ENCODE measurements at regions not wholly inside any gene's neighbourhood (a gene's known extent, or its start where the extent isn't known, plus 50 kb on each side); places are given as distances from the start of the nearest gene placed in this dataset.

DNA sequence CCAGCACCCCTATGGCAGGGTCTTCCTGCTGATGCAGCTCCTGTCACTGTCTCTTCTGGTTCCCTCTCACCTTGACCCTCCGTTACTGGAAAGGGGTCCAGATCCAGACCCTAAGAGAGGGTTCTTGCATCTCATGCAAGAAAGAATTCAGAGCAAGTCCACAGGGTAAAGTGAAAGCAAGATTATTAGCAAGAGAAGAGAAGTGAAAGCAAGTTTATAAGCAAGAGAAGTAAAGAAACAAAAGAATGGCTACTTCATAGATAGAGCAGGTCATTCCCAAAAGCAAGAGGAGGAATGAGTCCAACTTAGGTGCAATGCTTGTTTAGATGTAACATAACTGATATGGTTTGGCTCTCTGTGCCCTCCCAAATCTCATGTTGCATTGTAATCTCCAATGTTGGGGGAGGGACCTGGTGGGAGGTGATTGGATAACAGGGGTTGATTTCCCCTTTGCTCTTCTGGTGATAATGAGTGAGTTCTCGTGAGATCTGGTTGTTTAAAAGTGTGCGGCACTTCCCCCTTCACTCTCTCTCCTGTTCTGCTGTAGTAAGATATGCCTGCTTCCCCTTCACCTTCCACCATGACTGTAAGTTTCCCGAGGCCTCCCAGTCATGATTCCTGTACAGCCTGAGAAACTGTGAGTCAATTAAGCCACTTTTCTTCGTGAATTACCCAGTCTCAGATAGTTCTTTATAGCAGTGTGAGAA is 183.3 kb downstream of the MED10 start:
- CTCF ChIA-PET = no interaction called here
- TF ChIP-seq, protein P1, sequence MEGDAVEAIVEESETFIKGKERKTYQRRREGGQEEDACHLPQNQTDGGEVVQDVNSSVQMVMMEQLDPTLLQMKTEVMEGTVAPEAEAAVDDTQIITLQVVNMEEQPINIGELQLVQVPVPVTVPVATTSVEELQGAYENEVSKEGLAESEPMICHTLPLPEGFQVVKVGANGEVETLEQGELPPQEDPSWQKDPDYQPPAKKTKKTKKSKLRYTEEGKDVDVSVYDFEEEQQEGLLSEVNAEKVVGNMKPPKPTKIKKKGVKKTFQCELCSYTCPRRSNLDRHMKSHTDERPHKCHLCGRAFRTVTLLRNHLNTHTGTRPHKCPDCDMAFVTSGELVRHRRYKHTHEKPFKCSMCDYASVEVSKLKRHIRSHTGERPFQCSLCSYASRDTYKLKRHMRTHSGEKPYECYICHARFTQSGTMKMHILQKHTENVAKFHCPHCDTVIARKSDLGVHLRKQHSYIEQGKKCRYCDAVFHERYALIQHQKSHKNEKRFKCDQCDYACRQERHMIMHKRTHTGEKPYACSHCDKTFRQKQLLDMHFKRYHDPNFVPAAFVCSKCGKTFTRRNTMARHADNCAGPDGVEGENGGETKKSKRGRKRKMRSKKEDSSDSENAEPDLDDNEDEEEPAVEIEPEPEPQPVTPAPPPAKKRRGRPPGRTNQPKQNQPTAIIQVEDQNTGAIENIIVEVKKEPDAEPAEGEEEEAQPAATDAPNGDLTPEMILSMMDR (conservative IDR thresholded peaks at IDR 0.05; ENCODE audit: low read depth, low read length) = no peak
- no peak for TF ChIP-seq EZH2 (IDR thresholded peaks at IDR 0.05; ENCODE audit: borderline replicate concordance, low read depth, low read length, poor library complexity, severe bottlenecking)
- no peak overlapping the region for H3K27ac ChIP-seq (ENCODE audit: low read depth, low read length, poor library complexity, severe bottlenecking)
- POLR2A ChIA-PET (ENCODE audit: low non-redundant PET) = no interaction called here
- DNase-seq (ENCODE audit: low spot score) = no peak
- peaks cover 37% of the 10 kb centered on the region for H3K27me3 ChIP-seq (replicated peaks; ENCODE audit: insufficient read depth, low read depth, low read length, poor library complexity)
- no peaks in the 10 kb centered on the region for H3K9me3 ChIP-seq (ENCODE audit: low read depth, low read length, poor library complexity, severe bottlenecking)
- no peaks in the 10 kb centered on the region for H3K4me1 ChIP-seq (ENCODE audit: insufficient read depth, low read length, poor library complexity, severe bottlenecking)
- H3K4me3 ChIP-seq (ENCODE audit: low read depth, low read length, poor library complexity, severe bottlenecking) = no peak overlapping the region
- no peaks in the 10 kb centered on the region for H3K36me3 ChIP-seq (ENCODE audit: insufficient read depth, low read length, poor library complexity, severe bottlenecking)
- intact Hi-C loops (cut with micrococcal nuclease; ENCODE audit: unreplicated experiment) = no loop called here
- BruUV-seq (replicated peaks) = no TSS peak

GRCh38 chr5:6194261-6194875 is 184.0 kb downstream of the MED10 start:
- H3K9me3 ChIP-seq (ENCODE audit: low read depth, low read length, poor library complexity, severe bottlenecking) = no peaks in the 10 kb centered on the region
- no peak for DNase-seq (ENCODE audit: low spot score)

GRCh38 chr5:6193310-6193709 is 185.0 kb downstream of the MED10 start:
- Histone ChIP-seq H3K4me1 (ENCODE audit: insufficient read depth, low read length, poor library complexity, severe bottlenecking) (no peaks in the 10 kb centered on the region), H3K4me3 (ENCODE audit: low read depth, low read length, poor library complexity, severe bottlenecking) (no peak overlapping the region), H3K27me3 (replicated peaks; ENCODE audit: insufficient read depth, low read depth, low read length, poor library complexity) (peaks cover 22% of the 10 kb centered on the region), H3K9me3 (ENCODE audit: low read depth, low read length, poor library complexity, severe bottlenecking) (no peaks in the 10 kb centered on the region), H3K27ac (ENCODE audit: low read depth, low read length, poor library complexity, severe bottlenecking) (no peak overlapping the region), H3K36me3 (ENCODE audit: insufficient read depth, low read length, poor library complexity, severe bottlenecking) (no peaks in the 10 kb centered on the region)
- no peak for DNase-seq (ENCODE audit: low spot score)
- no TSS peak for BruUV-seq (replicated peaks)
- intact Hi-C loops (cut with micrococcal nuclease; ENCODE audit: unreplicated experiment) = no loop called here
- ChIA-PET CTCF (no interaction called here), POLR2A (ENCODE audit: low non-redundant PET) (no interaction called here)
- no peak for TF ChIP-seq EZH2 (IDR thresholded peaks at IDR 0.05; ENCODE audit: borderline replicate concordance, low read depth, low read length, poor library complexity, severe bottlenecking)
- TF ChIP-seq, protein P1 (conservative IDR thresholded peaks at IDR 0.05; ENCODE audit: low read depth, low read length) = no peak

More at GRCh38 chr5:6194261-6194875, 184.0 kb downstream of the MED10 start:
- no peak overlapping the region for H3K27ac ChIP-seq (ENCODE audit: low read depth, low read length, poor library complexity, severe bottlenecking)
- peaks cover 31% of the 10 kb centered on the region for H3K27me3 ChIP-seq (replicated peaks; ENCODE audit: insufficient read depth, low read depth, low read length, poor library complexity)
- no peaks in the 10 kb centered on the region for H3K4me1 ChIP-seq (ENCODE audit: insufficient read depth, low read length, poor library complexity, severe bottlenecking)
- TF ChIP-seq, protein P1 (conservative IDR thresholded peaks at IDR 0.05; ENCODE audit: low read depth, low read length) = no peak
- no peak for TF ChIP-seq EZH2 (IDR thresholded peaks at IDR 0.05; ENCODE audit: borderline replicate concordance, low read depth, low read length, poor library complexity, severe bottlenecking)
- H3K4me3 ChIP-seq (ENCODE audit: low read depth, low read length, poor library complexity, severe bottlenecking) = no peak overlapping the region
- intact Hi-C loops (cut with micrococcal nuclease; ENCODE audit: unreplicated experiment) = no loop called here
- no TSS peak for BruUV-seq (replicated peaks)
- CTCF ChIA-PET = no interaction called here
- H3K36me3 ChIP-seq (ENCODE audit: insufficient read depth, low read length, poor library complexity, severe bottlenecking) = no peaks in the 10 kb centered on the region
- POLR2A ChIA-PET (ENCODE audit: low non-redundant PET) = no interaction called here
